ENCODE measurements at regions not wholly inside any gene's neighbourhood (a gene's known extent, or its start where the extent isn't known, plus 50 kb on each side); places are given as distances from the start of the nearest gene placed in this dataset.

DNA sequence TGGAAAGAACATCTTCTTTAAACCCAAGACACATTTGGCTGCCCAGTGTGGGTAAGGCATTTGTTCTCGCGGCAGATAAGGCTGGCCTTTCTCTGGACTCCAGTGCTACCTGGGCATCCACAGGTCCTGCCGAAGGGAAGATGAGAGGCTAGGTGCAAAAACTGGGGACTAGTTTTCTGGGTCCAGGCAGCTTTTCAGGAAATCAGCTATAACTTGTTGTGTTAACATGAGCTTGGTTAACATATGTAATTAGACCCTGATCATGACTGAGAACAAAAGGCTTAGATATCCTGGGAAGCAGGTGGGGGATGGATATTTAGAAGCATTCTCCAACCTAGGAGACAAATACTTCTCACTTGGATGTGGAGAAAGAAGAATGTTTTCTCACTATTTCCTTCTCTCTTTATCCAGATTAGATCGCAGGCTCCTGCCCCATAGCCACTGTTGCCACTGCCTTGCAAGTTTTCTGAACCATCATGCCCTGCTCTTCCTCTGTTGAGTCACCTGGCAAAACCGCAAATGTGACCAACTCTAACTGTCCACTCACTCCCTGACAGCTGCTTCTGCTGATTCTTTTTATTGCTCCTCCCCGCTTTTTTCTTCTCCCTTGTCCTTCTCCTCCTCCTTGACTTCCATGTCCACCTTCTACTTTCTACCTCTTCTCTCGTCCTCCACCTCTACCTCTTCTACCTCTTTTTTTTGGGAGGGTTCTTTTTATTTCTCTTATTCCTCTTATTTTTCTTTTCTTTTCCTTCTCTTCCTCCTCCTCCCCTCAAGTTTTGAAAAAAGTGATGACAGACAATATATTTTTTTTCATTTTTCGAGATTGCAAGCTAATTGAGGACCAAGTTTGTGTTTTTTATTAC is 258.1 kb downstream of the UTRN start:
- TF ChIP-seq NFIC (IDR thresholded peaks at IDR 0.05), result no peak
- no peak for TF ChIP-seq CREB1 (IDR thresholded peaks at IDR 0.05; ENCODE audit: low read depth)
- TF ChIP-seq, protein P1, sequence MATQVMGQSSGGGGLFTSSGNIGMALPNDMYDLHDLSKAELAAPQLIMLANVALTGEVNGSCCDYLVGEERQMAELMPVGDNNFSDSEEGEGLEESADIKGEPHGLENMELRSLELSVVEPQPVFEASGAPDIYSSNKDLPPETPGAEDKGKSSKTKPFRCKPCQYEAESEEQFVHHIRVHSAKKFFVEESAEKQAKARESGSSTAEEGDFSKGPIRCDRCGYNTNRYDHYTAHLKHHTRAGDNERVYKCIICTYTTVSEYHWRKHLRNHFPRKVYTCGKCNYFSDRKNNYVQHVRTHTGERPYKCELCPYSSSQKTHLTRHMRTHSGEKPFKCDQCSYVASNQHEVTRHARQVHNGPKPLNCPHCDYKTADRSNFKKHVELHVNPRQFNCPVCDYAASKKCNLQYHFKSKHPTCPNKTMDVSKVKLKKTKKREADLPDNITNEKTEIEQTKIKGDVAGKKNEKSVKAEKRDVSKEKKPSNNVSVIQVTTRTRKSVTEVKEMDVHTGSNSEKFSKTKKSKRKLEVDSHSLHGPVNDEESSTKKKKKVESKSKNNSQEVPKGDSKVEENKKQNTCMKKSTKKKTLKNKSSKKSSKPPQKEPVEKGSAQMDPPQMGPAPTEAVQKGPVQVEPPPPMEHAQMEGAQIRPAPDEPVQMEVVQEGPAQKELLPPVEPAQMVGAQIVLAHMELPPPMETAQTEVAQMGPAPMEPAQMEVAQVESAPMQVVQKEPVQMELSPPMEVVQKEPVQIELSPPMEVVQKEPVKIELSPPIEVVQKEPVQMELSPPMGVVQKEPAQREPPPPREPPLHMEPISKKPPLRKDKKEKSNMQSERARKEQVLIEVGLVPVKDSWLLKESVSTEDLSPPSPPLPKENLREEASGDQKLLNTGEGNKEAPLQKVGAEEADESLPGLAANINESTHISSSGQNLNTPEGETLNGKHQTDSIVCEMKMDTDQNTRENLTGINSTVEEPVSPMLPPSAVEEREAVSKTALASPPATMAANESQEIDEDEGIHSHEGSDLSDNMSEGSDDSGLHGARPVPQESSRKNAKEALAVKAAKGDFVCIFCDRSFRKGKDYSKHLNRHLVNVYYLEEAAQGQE (IDR thresholded peaks at IDR 0.05; ENCODE audit: low read depth), result no peak
- TF ChIP-seq EGR1 (IDR thresholded peaks at IDR 0.05), result no peak
- TF ChIP-seq TEAD4 (IDR thresholded peaks at IDR 0.05), result no peak
- no peak for TF ChIP-seq EP300 (IDR thresholded peaks at IDR 0.05; ENCODE audit: borderline replicate concordance)
- TF ChIP-seq, protein P2, sequence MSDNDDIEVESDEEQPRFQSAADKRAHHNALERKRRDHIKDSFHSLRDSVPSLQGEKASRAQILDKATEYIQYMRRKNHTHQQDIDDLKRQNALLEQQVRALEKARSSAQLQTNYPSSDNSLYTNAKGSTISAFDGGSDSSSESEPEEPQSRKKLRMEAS (IDR thresholded peaks at IDR 0.05), result no peak
- TF ChIP-seq YY1 (IDR thresholded peaks at IDR 0.05; ENCODE audit: low read depth), result no peak
- no peak for TF ChIP-seq ZBTB7A (IDR thresholded peaks at IDR 0.05; ENCODE audit: low read depth)
- TF ChIP-seq, protein P3, sequence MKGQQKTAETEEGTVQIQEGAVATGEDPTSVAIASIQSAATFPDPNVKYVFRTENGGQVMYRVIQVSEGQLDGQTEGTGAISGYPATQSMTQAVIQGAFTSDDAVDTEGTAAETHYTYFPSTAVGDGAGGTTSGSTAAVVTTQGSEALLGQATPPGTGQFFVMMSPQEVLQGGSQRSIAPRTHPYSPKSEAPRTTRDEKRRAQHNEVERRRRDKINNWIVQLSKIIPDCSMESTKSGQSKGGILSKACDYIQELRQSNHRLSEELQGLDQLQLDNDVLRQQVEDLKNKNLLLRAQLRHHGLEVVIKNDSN (IDR thresholded peaks at IDR 0.05), result no peak
- no peak for TF ChIP-seq TAF1 (IDR thresholded peaks at IDR 0.05; ENCODE audit: low read depth)
- TF ChIP-seq CEBPB (IDR thresholded peaks at IDR 0.05), result no peak
- TF ChIP-seq RAD21 (IDR thresholded peaks at IDR 0.05; ENCODE audit: low read depth), result no peak
